WTC11 (cell line): ENCODE measurements at regions not wholly inside any gene's neighbourhood (a gene's known extent, or its start where the extent isn't known, plus 50 kb on each side); places are given as distances from the start of the nearest gene placed in this dataset.

Experiments
- ATAC-seq: fragments of 200-7000 bp; cut with Tn5 transposase; 2 replicates; pipeline ENCODE4 v1.10.0; 2021; ENCODE audit warnings: mild to moderate bottlenecking, moderate library complexity
- CTCF ChIA-PET: fragments of 300-600 bp; sonication (Branson Sonifier 250); formaldehyde crosslinking; loops from one replicate; lab custom pipeline; 2021; ENCODE audit warnings: antibody characterized with exemption; lab: Charles Lee
- POLR2A ChIA-PET: fragments of 350-600 bp; sonication (Branson Sonifier 250); formaldehyde crosslinking; loops from one replicate; lab custom pipeline; 2021; ENCODE audit warnings: antibody characterized with exemption; lab: Charles Lee
- DNase-seq: peaks from one replicate; pipeline ENCODE4 v3.0.0; 2021; ENCODE audit warnings: low spot score
- H3K27ac Mint-ChIP-seq: 2 replicates; pipeline ENCODE4 v1.8.0; 2021; ENCODE audit warnings: mixed read lengths
- H3K27me3 Mint-ChIP-seq: 2 replicates; pipeline ENCODE4 v1.8.0; 2021; ENCODE audit warnings: low read depth, mild to moderate bottlenecking, moderate library complexity, mixed read lengths
- H3K36me3 Mint-ChIP-seq: 2 replicates; pipeline ENCODE4 v1.8.0; 2021; ENCODE audit warnings: mixed read lengths
- H3K4me1 Mint-ChIP-seq: 2 replicates; pipeline ENCODE4 v1.8.0; 2022; ENCODE audit warnings: mixed read lengths
- H3K4me3 Mint-ChIP-seq: 2 replicates; pipeline ENCODE4 v1.8.0; 2021; ENCODE audit warnings: mild to moderate bottlenecking, moderate library complexity, mixed read lengths
- H3K9me3 Mint-ChIP-seq: 2 replicates; pipeline ENCODE4 v1.8.0; 2021; ENCODE audit warnings: mixed read lengths
- CREB1 ChIP-seq: sonication (generic); formaldehyde crosslinking; IDR thresholded peaks from 2 replicates; pipeline ENCODE4 v1.8.0; 2023; ENCODE audit warnings: mild to moderate bottlenecking, missing genetic modification reagents
- CREM ChIP-seq: sonication (generic); formaldehyde crosslinking; IDR thresholded peaks from 2 replicates; pipeline ENCODE4 v1.8.1; 2022; ENCODE audit warnings: mild to moderate bottlenecking, missing genetic modification reagents, moderate library complexity
- ESRRA ChIP-seq: sonication (generic); formaldehyde crosslinking; IDR thresholded peaks from 2 replicates; pipeline ENCODE4 v1.8.1; 2022; ENCODE audit warnings: mild to moderate bottlenecking, missing genetic modification reagents, borderline replicate concordance
- IRF1 ChIP-seq: sonication (generic); formaldehyde crosslinking; IDR thresholded peaks from 2 replicates; pipeline ENCODE4 v1.8.0; 2023; ENCODE audit warnings: missing genetic modification reagents
- KAT7 ChIP-seq: sonication (generic); formaldehyde crosslinking; IDR thresholded peaks from 2 replicates; pipeline ENCODE4 v1.8.1; 2023; ENCODE audit warnings: missing genetic modification reagents, mild to moderate bottlenecking, borderline replicate concordance
- NFE2L1 ChIP-seq: sonication (generic); formaldehyde crosslinking; IDR thresholded peaks from 2 replicates; pipeline ENCODE4 v1.8.1; 2023; ENCODE audit warnings: missing genetic modification reagents
- NR1H2 ChIP-seq: sonication (generic); formaldehyde crosslinking; IDR thresholded peaks from 2 replicates; pipeline ENCODE4 v1.9.0; 2021; ENCODE audit warnings: mild to moderate bottlenecking, moderate library complexity, missing genetic modification reagents
- PREB ChIP-seq: sonication (generic); formaldehyde crosslinking; IDR thresholded peaks from 2 replicates; pipeline ENCODE4 v1.8.1; 2022; ENCODE audit warnings: mild to moderate bottlenecking, missing genetic modification reagents, moderate library complexity, borderline replicate concordance
- SMAD4 ChIP-seq: sonication (generic); formaldehyde crosslinking; IDR thresholded peaks from 2 replicates; pipeline ENCODE4 v1.8.0; 2022; ENCODE audit warnings: mild to moderate bottlenecking, missing genetic modification reagents
- SP1 ChIP-seq: sonication (generic); formaldehyde crosslinking; conservative IDR thresholded peaks from 2 replicates; pipeline ENCODE4 v1.8.1; 2022; ENCODE audit warnings: missing genetic modification reagents
- USF1 ChIP-seq: sonication (generic); formaldehyde crosslinking; IDR thresholded peaks from 2 replicates; pipeline ENCODE4 v1.8.0; 2022; ENCODE audit warnings: mild to moderate bottlenecking, missing genetic modification reagents
- ZBTB43 ChIP-seq: sonication (generic); formaldehyde crosslinking; IDR thresholded peaks from 2 replicates; pipeline ENCODE4 v1.8.1; 2023; ENCODE audit warnings: mild to moderate bottlenecking, missing genetic modification reagents
- TF ChIP-seq, protein P1 (sequence below): sonication (generic); formaldehyde crosslinking; IDR thresholded peaks from 2 replicates; pipeline ENCODE4 v1.8.1; 2023; ENCODE audit warnings: mild to moderate bottlenecking, moderate library complexity, missing genetic modification reagents
- TF ChIP-seq, protein P2 (sequence below): fragments of 250-450 bp; sonication (Bioruptor Pico); IDR thresholded peaks from 2 replicates; pipeline ENCODE4 v1.9.0; 2021; ENCODE audit warnings: mild to moderate bottlenecking
- TF ChIP-seq, protein P3 (sequence below): sonication (generic); formaldehyde crosslinking; conservative IDR thresholded peaks from 2 replicates; pipeline ENCODE4 v1.8.1; 2023; ENCODE audit warnings: mild to moderate bottlenecking, low read depth, missing genetic modification reagents, moderate library complexity

- ChIA-PET POLR2A (no interaction called here), CTCF (no interaction called here)
- Mint-ChIP-seq H3K4me1 (no peaks in the 10 kb centered on the region), H3K27me3 (no peaks in the 10 kb centered on the region), H3K4me3 (no peak overlapping the region), H3K27ac (no peak overlapping the region), H3K9me3 (peaks cover 19% of the 10 kb centered on the region), H3K36me3 (no peaks in the 10 kb centered on the region)
- DNase-seq = no peak
- TF ChIP-seq CREM (no peak), SP1 (CRISPR knock-in tag) (no peak), PREB (CRISPR knock-in tag) (no peak)
- ATAC-seq = peak; percentile 67
Observed at GRCh38 chr1:219771080-219771479, 157.3 kb downstream of the SLC30A10 start.

GRCh38 chr1:219763321-219763720 is 150.4 kb upstream of the ZC3H11B start:
- H3K27ac Mint-ChIP-seq = no peak overlapping the region
- POLR2A ChIA-PET = no interaction called here
- H3K4me1 Mint-ChIP-seq = no peaks in the 10 kb centered on the region; the same call in 1 of the 2 replicates
- no peak overlapping the region for H3K4me3 Mint-ChIP-seq
- H3K9me3 Mint-ChIP-seq = no peaks in the 10 kb centered on the region
- no peaks in the 10 kb centered on the region for H3K27me3 Mint-ChIP-seq
- CTCF ChIA-PET = no interaction called here
- ATAC-seq (no peak), DNase-seq (no peak)
- H3K36me3 Mint-ChIP-seq = no peaks in the 10 kb centered on the region
- TF ChIP-seq, protein P1, sequence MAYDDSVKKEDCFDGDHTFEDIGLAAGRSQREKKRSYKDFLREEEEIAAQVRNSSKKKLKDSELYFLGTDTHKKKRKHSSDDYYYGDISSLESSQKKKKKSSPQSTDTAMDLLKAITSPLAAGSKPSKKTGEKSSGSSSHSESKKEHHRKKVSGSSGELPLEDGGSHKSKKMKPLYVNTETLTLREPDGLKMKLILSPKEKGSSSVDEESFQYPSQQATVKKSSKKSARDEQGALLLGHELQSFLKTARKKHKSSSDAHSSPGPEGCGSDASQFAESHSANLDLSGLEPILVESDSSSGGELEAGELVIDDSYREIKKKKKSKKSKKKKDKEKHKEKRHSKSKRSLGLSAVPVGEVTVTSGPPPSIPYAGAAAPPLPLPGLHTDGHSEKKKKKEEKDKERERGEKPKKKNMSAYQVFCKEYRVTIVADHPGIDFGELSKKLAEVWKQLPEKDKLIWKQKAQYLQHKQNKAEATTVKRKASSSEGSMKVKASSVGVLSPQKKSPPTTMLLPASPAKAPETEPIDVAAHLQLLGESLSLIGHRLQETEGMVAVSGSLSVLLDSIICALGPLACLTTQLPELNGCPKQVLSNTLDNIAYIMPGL = no peak
- no peak for TF ChIP-seq ESRRA
- TF ChIP-seq, protein P2, sequence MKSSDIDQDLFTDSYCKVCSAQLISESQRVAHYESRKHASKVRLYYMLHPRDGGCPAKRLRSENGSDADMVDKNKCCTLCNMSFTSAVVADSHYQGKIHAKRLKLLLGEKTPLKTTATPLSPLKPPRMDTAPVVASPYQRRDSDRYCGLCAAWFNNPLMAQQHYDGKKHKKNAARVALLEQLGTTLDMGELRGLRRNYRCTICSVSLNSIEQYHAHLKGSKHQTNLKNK (CRISPR knock-in tag) = no peak
- no peak for TF ChIP-seq NR1H2 (CRISPR knock-in tag)
- TF ChIP-seq IRF1 (CRISPR knock-in tag) = no peak
- TF ChIP-seq ZBTB43 (CRISPR knock-in tag) = no peak
- TF ChIP-seq, protein P3, sequence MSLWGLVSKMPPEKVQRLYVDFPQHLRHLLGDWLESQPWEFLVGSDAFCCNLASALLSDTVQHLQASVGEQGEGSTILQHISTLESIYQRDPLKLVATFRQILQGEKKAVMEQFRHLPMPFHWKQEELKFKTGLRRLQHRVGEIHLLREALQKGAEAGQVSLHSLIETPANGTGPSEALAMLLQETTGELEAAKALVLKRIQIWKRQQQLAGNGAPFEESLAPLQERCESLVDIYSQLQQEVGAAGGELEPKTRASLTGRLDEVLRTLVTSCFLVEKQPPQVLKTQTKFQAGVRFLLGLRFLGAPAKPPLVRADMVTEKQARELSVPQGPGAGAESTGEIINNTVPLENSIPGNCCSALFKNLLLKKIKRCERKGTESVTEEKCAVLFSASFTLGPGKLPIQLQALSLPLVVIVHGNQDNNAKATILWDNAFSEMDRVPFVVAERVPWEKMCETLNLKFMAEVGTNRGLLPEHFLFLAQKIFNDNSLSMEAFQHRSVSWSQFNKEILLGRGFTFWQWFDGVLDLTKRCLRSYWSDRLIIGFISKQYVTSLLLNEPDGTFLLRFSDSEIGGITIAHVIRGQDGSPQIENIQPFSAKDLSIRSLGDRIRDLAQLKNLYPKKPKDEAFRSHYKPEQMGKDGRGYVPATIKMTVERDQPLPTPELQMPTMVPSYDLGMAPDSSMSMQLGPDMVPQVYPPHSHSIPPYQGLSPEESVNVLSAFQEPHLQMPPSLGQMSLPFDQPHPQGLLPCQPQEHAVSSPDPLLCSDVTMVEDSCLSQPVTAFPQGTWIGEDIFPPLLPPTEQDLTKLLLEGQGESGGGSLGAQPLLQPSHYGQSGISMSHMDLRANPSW = no peak
- TF ChIP-seq NFE2L1 = no peak
- TF ChIP-seq USF1 (CRISPR knock-in tag) = no peak
- no peak for TF ChIP-seq KAT7 (CRISPR knock-in tag)
- no peak for TF ChIP-seq CREB1 (CRISPR knock-in tag)
- no peak for TF ChIP-seq SMAD4 (CRISPR knock-in tag)
- TF ChIP-seq, all 79 proteins: peak for 0
